Pancreas (tissue), 10 donors: ENCODE measurements at regions not wholly inside any gene's neighbourhood (a gene's known extent, or its start where the extent isn't known, plus 50 kb on each side); places are given as distances from the start of the nearest gene placed in this dataset.
A peak's percentile ranks its signal among the peaks of the same experiment; 100 is the strongest.
"Not testable (repeated sequence)": the region's sequence is repeated elsewhere in the genome, so short reads cannot be mapped to it uniquely, and the experiment has no call there.

Experiments
- ATAC-seq, 4 donors: fragments of 200-7000 bp; cut with Tn5 transposase; one replicate each; pipeline versions ENCODE4 v1.8.0 to v1.9.1; 2020; ENCODE audit warnings: mild to moderate bottlenecking in 4 of 4, moderate library complexity in 4 of 4
- DNase-seq, 6 donors: peaks; one replicate each; pipeline ENCODE4 v3.0.0-alpha.2; 2020
- FAIRE-seq: peaks from 2 replicates; lab custom pipeline; 2012; peaks lifted over from hg19 to GRCh38; lab: Jason Lieb, UNC
- H3K27ac ChIP-seq, 4 donors: fragments of 200-600 bp; sonication (generic); 1 replicate in 3 of 4; 2 replicates in 1 of 4; pipeline versions ENCODE4 v1.5.0 to v1.8.0; 2020
- H3K27me3 ChIP-seq, 4 donors: fragments of 200-600 bp; one replicate each; pipeline ENCODE4 v1.8.0; 2021
- H3K36me3 ChIP-seq, 3 donors: fragments of 200-600 bp; sonication (generic) in 1 of 3; one replicate each; pipeline versions ENCODE4 v1.5.0 to v1.8.0; 2020 to 2021
- H3K4me1 ChIP-seq, 3 donors: fragments of 200-600 bp; one replicate each; pipeline ENCODE4 v1.8.0; 2021
- H3K4me3 ChIP-seq, 4 donors: fragments of 200-600 bp; sonication (generic) in 2 of 4; one replicate each; pipeline versions ENCODE4 v1.5.0 to v1.8.0; 2020 to 2021
- H3K9me3 ChIP-seq, 4 donors: fragments of 200-600 bp; one replicate each; pipeline ENCODE4 v1.8.0; 2021
- CTCF ChIP-seq, 4 donors: fragments of 200-600 bp; sonication (generic) in 3 of 4; IDR thresholded peaks; one replicate each; pipeline versions ENCODE4 v1.5.0 to v1.8.0; 2021; ENCODE audit warnings: antibody characterized with exemption in 4 of 4
- WGBS, 2 donors: extraction: QIAGEN DNeasy Blood & Tissue Kit; methylation state at CpG; one replicate each; pipeline ENCODE4 v1.1.7; 2013; 5-methylcytosine and 5-hydroxymethylcytosine counted together
- intact Hi-C, 3 donors: fragments of 100-400 bp; cut with DNase I; formaldehyde crosslinking; loops; one replicate each; pipeline versions ENCODE4 v1.11.1 to v1.14.2; 2022
- donor health status: healthy with polysubstance abuse.
- donor health status: DM: no; HTN: no; CAD: no; lungs with moderate emphysema.
- donor health status: DM: no; HTN: no; CAD: no.
- donor health status: control.
- donor health status: control.
- donor health status: Bipolar disorder and iron deficiency.
- donor health status: DM: yes; HTN: yes; CAD: no.
- donor health status: DM: no; HTN: no; CAD: no.
- donor health status: DM: no; HTN: no; CAD: no.
- donor health status: DM: yes; HTN: yes; CAD: no.

DNA sequence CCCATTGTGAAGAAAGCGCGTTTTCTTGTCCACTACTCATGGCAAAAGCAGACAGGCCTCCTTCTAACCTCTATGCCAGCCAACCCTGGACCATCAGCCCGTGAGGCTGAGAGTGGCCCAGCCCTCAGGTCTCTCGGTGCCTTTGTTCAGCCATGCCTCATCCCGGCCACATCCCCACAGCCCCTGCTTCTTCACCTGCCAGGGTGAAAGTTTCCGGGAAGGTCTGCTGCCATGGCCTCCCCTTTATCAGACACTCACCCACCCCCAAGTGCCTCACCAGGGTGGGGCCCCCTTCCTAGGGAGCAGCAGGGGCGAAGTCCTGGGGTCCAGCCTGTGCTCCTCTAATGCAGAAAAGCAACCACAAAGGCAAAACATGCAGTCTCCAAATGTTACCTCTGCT, 478.4 kb upstream of the SALL3 start:
- no peak overlapping the region for H3K27ac ChIP-seq
- H3K27me3 ChIP-seq: no peaks in the 10 kb centered on the region
- FAIRE-seq: no peak
- ATAC-seq: no peak
- H3K9me3 ChIP-seq: no peaks in the 10 kb centered on the region
- no peak overlapping the region for H3K4me3 ChIP-seq
- H3K4me1 ChIP-seq: no peaks in the 10 kb centered on the region
- DNase-seq: peak in 1 of 6 donors; percentile 24
- intact Hi-C loops: no loop called here
- no peak for TF ChIP-seq CTCF (IDR thresholded peaks at IDR 0.05)
- no peaks in the 10 kb centered on the region for H3K36me3 ChIP-seq
- WGBS, 2 donors: 65 to 88% methylated on average over 7 of the region's 7 CpGs

GRCh38 chr18:78503129-78503528, 476.5 kb upstream of the SALL3 start:
- Histone ChIP-seq H3K27me3 (no peaks in the 10 kb centered on the region), H3K4me1 (no peaks in the 10 kb centered on the region), H3K27ac (no peak overlapping the region), H3K36me3 (no peaks in the 10 kb centered on the region), H3K4me3 (no peak overlapping the region), H3K9me3 (no peaks in the 10 kb centered on the region)
- TF ChIP-seq CTCF (IDR thresholded peaks at IDR 0.05): no peak
- ATAC-seq: no peak
- intact Hi-C loops: no loop called here
- FAIRE-seq: no peak
- peak in 1 of 6 donors; percentile 34 for DNase-seq
- whole genome bisulfite sequencing, 2 donors: 72 to 88% methylated on average over 15 of the region's 15 CpGs

DNA sequence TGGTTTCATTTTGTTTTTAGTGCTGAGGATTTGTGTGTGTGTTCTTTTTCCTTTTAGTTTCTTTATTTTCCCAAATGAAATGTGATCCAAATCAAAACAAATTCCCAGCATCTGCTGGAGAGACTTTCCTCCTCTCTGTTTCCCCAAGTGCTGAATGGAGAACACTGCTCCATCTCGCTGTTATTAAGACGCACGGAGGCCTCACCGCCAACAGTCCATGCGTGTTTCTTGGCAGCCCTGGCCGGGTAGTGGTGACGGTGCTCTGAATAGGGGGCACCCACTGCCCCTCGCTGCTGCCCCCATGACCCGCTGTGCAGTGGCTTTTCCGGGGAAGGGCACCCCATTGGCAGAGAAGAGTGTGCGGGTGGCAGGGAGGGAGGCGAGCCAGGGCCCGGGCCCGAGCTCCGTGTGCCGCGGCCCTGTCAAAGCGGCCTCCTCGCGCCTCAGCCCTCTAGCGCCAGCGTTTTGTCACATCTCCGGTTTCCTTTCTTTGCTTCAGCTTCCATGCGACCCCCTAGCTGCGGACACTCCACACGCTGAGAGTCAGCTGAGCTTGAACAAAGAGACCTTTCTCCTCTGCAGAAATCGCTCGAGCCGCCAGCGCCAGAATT, 473.7 kb upstream of the SALL3 start:
- no peaks in the 10 kb centered on the region for H3K36me3 ChIP-seq
- FAIRE-seq (no peak), DNase-seq (peak in 1 of 6 donors; percentile 45), ATAC-seq (no peak)
- no peaks in the 10 kb centered on the region for H3K27me3 ChIP-seq
- H3K4me1 ChIP-seq: no peaks in the 10 kb centered on the region
- no peak overlapping the region for H3K27ac ChIP-seq
- WGBS, 2 donors: 50 to 54% methylated on average over 24 to 30 of the region's 30 CpGs
- H3K4me3 ChIP-seq: no peak overlapping the region
- H3K9me3 ChIP-seq: no peaks in the 10 kb centered on the region
- intact Hi-C loops: no loop called here
- TF ChIP-seq CTCF (IDR thresholded peaks at IDR 0.05): no peak

GRCh38 chr18:78507217-78507616, 472.4 kb upstream of the SALL3 start:
- H3K9me3 ChIP-seq: no peaks in the 10 kb centered on the region
- no peak overlapping the region for H3K27ac ChIP-seq
- H3K4me3 ChIP-seq: no peak overlapping the region
- no peaks in the 10 kb centered on the region for H3K27me3 ChIP-seq
- FAIRE-seq (no peak), ATAC-seq (no peak), DNase-seq (peak in 1 of 6 donors; percentile 22)
- no peaks in the 10 kb centered on the region for H3K4me1 ChIP-seq
- intact Hi-C loops: no loop called here
- WGBS, 2 donors: 60 to 69% methylated on average over 12 of the region's 12 CpGs
- no peak for TF ChIP-seq CTCF (IDR thresholded peaks at IDR 0.05)
- no peaks in the 10 kb centered on the region for H3K36me3 ChIP-seq

- WGBS, 2 donors: 71 to 80% methylated on average over 19 of the region's 19 CpGs
- DNase-seq, H3K4me3 ChIP-seq, H3K9me3 ChIP-seq, intact Hi-C loops, H3K27me3 ChIP-seq, FAIRE-seq, H3K4me1 ChIP-seq, H3K27ac ChIP-seq, H3K36me3 ChIP-seq, ATAC-seq: not testable (repeated sequence)
These were observed 471.3 kb upstream of the SALL3 start for GRCh38 chr18:78508228-78508824.
